GDM1 (cell line): ENCODE measurements at regions not wholly inside any gene's neighbourhood (a gene's known extent, or its start where the extent isn't known, plus 50 kb on each side); places are given as distances from the start of the nearest gene placed in this dataset.
"Not testable (repeated sequence)": the region's sequence is repeated elsewhere in the genome, so short reads cannot be mapped to it uniquely, and the experiment has no call there.

Experiments used
- DNase-seq: peaks from one replicate; lab custom pipeline; 2025; lab: John Stamatoyannopoulos, UW

DNA sequence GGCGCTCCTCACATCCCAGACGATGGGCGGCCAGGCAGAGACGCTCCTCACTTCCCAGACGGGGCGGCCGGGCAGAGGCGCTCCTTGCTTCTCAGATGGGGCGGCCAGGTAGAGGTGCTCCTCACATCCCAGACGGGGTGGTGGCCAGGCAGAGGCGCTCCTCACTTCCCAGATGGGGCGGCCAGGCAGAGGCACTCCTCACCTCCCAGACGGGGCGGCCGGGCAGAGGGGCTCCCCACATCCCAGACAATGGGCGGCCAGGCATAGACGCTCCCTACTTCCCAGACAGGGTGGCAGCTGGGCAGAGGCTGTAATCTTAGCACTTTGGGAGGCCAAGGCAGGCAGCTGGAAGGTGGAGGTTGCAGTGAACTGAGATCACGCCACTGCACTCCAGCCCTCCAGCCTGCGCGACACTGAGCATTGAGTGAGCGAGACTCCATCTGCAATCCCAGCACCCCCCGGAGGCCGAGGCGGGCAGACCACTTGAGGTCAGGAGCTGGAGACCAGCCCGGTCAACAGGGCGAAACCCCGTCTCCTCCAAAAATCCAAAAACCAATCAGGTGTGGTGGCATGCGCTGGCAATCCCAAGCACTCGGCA is 833.7 kb upstream of the RAG2 start:
- not testable (repeated sequence) for DNase-seq

DNA sequence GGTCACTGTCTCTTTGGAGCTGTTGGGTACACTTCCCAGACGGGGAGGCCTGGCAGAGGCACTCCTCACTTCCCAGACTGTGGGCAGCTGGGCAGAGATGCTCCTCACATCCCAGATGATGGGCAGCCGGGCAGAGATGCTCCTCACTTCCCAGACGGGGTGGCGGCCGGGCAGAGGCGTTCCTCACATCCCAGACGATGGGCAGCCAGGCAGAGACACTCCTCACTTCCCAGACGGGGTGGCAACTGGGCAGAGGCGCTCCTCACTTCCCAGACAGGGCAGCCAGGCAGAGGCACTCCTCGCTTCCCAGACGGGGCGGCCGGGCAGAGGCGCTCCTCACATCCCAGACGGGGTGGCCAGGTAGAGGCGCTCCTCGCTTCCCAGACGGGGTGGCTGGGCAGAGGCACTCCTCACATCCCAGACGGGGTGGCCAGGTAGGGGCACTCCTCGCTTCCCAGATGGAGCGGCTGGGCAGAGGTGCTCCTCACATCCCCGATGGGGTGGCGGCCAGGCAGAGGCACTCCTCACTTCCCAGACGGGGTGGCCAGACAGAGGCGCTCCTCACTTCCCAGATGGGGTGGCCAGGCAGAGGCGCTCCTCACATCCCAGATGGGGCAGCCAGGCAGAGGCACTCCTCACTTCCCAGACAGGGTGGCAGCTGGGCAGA is 833.1 kb upstream of the RAG2 start:
- DNase-seq, result not testable (repeated sequence)

- DNase-seq, result no peak
Measured at GRCh38 chr11:37422511-37422910, 824.5 kb upstream of the RAG2 start.

GRCh38 chr11:37411289-37411688 is 813.3 kb upstream of the RAG2 start:
- DNase-seq, result no peak

- DNase-seq, result no peak
Measured at GRCh38 chr11:37409124-37409523, 811.1 kb upstream of the RAG2 start.

DNA sequence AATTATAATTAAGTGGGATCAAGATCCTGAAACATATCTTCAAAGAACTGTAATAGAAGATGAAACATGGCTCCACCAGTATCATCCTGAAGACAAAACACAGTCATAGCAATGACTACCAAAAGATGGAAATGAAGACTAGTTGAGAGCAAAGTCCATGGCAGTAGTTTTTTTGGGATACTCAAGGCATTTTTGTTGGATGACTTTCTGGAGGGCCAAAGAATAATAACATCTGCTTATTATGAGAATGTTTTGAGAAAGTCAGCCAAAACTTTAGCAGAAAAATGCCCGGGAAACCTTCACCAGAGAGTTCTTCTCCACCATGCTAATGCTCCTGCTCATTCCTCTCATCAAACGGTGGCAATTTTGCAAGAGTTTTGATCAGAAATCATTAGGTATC is 809.4 kb upstream of the RAG2 start:
- no peak for DNase-seq

DNA sequence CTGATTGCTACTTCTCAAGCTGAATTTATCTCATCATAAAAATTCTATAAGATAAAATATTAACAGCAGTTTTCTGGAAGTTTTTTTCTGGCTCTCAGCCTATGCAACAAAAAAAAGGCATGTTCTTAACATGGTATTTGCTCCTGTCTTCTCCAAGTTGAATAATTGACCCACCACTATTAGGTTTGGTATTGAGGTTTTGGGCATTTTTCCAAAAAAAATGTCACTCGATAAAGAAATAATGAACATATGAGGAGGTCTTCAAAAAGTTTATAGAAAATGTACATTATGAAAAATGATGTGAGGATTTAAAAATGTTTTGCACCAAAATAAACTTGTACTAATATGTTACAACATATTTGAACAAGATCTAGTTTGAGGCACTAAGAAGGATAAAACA is 808.6 kb upstream of the RAG2 start:
- DNase-seq, result no peak

- DNase-seq, result no peak
Measured at GRCh38 chr11:37404231-37404630, 806.2 kb upstream of the RAG2 start.

GRCh38 chr11:37402663-37403062 is 804.6 kb upstream of the RAG2 start:
- DNase-seq, result no peak

GRCh38 chr11:37394236-37394870 is 796.3 kb upstream of the RAG2 start:
- no peak for DNase-seq

DNA sequence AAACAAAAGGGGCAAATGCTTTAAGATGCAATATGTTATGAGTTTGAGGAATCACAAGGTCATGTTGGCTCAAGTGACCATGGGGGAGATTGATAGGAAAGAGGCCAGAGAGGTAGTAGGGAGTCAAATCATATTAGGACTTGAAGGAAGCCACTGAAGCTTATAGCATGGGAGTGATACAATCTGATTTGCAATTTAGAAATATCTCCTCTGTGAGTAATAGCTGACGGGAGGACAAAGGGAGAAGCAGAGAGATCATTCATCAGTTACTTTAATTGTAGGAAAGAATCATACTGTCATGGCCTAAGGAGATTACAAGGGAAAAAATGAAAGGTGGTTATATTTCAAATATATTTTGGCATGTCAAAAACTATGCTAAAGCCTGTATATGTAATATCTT is 793.6 kb upstream of the RAG2 start:
- DNase-seq, result no peak

DNA sequence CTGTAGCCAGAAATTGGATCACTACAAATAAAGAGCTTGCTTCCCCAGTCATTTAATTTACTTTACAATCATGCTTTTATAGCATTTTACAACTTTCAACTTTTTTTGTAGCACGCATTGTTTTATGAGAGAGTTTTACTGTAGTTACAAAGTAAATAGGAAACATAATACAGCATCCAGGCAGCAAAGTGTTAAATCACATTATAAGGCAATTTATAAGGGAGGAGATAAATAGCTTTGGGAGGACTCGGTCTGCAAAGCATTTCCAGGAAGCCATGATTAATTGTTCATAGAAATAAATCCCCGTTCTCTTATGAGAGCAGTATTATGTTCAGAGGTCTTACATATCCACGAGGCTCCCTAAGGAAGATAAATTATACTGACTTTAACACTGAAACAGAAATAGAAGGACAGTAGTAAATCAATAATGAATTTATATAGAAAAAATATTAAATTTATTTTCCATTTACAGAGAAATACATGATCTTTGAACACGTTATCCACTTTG is 792.6 kb upstream of the RAG2 start:
- no peak for DNase-seq

- DNase-seq, result no peak
Measured at GRCh38 chr11:37378958-37379357, 780.9 kb upstream of the RAG2 start.

GRCh38 chr11:37372667-37373066 is 774.6 kb upstream of the RAG2 start:
- no peak for DNase-seq

GRCh38 chr11:37371346-37371970 is 773.4 kb upstream of the RAG2 start:
- DNase-seq, result no peak

DNA sequence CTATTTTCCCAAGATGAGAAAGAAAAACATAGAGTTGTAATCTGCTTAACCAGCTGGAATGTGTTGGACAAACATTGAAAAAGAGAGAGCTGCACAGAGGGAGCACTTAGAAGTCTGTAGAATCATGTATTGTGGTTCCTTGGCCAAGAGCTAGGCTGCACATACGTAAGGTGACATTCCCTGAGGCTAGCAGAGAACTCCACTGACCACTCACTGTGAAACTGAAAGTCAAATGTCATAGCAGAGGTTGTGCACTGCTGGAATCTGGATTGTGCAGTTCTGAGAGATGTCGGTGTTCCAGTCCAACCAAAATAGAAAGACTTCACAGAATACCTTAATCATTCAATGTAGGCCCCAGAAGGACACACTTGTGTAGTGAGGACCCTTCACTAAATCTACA is 772.8 kb upstream of the RAG2 start:
- DNase-seq, result no peak

DNA sequence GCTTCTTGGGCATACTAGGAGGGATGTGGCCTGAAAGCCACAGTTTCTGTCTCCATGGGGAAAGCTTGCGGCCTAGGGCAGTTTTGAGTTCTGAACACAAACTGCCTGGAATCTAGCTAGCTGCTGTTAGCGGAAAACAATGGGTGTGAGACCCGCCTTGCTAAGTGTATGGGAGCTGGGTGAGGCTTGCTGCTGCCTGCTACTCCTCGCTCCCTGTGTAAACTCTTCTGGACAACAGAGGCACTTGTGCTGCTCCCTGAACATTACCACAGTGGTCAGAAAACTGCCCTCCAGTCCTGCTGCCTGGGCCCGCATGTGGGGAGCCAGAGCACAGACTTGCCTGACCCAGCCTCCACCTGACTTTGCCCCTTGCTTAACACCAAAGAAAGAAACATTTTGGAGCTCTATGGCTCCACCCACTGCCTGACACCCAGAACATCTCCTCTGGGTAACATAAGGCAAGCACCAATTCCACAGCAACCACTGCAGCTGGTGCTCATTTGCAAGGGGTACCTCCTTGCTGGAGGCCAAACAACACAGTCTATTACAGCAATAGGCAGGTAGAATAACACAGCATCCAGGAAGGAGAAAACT is 766.3 kb upstream of the RAG2 start:
- DNase-seq, result no peak

- DNase-seq, result no peak
Measured at GRCh38 chr11:37353192-37353591, 755.2 kb upstream of the RAG2 start.

DNA sequence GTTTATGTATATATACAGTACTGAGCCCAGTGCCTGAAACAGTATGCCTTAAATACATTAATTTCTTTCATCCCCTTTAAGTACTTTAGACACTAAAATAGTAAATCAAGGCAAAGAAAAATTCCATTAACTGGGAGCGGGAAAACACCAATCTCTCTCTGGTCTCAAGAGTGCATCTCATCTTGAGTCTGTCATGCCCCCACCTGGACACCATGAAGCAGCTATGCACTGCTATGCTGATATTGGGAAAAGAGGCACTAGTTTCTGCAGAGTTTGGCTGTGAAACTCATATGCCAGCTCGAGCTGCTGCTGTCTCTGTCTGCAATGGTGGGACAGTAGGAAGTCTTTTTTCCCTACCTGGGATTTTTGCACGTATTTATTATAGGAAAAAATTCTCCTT is 754.4 kb upstream of the RAG2 start:
- DNase-seq, result no peak

DNA sequence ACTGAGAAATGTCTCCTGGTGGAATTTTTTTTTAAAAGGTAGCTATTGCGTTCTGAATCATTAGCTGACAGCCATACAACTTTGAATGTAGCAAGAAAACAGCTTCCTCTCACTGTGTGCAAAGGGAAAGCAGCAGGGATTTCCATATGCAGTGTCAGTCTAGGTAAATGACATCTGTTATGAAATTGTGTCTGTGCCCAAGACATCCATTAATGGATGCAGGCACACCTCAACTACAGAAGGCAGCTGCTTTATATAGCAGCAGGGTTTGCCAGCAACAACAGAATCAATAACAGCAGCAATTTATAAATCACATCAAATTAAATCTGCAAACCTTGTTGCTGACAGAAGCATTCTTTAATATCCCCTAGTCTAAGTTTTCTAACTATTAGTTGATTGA is 745.3 kb upstream of the RAG2 start:
- no peak for DNase-seq

- no peak for DNase-seq
Measured at GRCh38 chr11:37336401-37336800, 738.4 kb upstream of the RAG2 start.

DNA sequence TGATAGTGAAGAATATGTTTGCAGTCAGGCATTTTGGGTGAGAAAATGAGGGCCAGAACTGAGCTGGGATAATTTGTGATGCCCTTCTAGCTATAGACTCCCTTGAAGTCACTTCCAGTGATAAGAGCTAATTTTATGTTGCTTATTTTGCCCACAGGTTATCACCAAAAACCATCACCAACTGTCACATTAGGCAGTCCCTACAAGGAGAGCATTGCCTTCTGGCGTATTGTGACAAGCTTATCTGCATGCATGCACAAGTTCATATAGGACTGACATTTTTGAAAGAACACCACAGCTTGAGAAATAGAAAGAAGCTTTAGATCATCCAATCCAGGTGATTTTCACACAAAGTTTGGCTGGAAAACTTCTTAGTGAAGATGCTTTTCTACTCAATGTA is 735.3 kb upstream of the RAG2 start:
- no peak for DNase-seq

DNA sequence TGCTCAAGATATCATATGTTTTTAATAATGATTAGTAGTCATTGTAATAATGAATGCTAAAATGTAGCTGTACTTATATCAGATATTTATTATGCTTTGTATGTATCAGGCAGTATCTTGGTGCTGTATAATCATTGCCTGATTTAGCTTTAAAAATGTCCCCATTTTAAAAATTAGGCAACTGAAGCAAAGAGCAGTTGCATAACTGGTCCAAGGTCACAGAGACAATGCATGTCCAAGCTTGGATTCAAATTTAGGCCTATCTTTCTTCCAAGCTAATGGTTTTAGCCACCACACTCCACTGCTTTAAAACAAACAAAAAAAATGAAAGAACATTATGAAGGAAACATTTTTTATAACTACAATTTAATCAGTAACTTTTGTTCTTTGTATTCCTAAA is 725.8 kb upstream of the RAG2 start:
- no peak for DNase-seq
